DOHH2 (cell line): ENCODE measurements at regions not wholly inside any gene's neighbourhood (a gene's known extent, or its start where the extent isn't known, plus 50 kb on each side); places are given as distances from the start of the nearest gene placed in this dataset.

Source experiments
- CTCF ChIP-seq: fragments of 200-600 bp; sonication (generic); IDR thresholded peaks from one replicate; pipeline ENCODE4 v1.5.1; 2014; ENCODE audit warnings: antibody characterized with exemption, mild to moderate bottlenecking, low read depth, low read length; ENCODE audit not compliant: poor library complexity, severe bottlenecking
- EZH2phosphoT487 ChIP-seq: fragments of 200-600 bp; sonication (generic); IDR thresholded peaks from 2 replicates; pipeline ENCODE4 v1.6.1; 2017; ENCODE audit warnings: borderline replicate concordance, mild to moderate bottlenecking, antibody characterized with exemption, low read length, moderate library complexity, mixed read lengths

- TF ChIP-seq CTCF (no peak), EZH2phosphoT487 (no peak)
Observed at GRCh38 chr12:125245581-125246557, 180.6 kb downstream of the AACS start.
